KG1 (cell line): ENCODE measurements at regions not wholly inside any gene's neighbourhood (a gene's known extent, or its start where the extent isn't known, plus 50 kb on each side); places are given as distances from the start of the nearest gene placed in this dataset.

Experiments
- DNase-seq: peaks from one replicate; lab custom pipeline; 2025; lab: John Stamatoyannopoulos, UW

- no peak for DNase-seq
These were observed 51.0 kb downstream of the CCDC54 start for GRCh38 chr3:107428051-107428858.

DNA sequence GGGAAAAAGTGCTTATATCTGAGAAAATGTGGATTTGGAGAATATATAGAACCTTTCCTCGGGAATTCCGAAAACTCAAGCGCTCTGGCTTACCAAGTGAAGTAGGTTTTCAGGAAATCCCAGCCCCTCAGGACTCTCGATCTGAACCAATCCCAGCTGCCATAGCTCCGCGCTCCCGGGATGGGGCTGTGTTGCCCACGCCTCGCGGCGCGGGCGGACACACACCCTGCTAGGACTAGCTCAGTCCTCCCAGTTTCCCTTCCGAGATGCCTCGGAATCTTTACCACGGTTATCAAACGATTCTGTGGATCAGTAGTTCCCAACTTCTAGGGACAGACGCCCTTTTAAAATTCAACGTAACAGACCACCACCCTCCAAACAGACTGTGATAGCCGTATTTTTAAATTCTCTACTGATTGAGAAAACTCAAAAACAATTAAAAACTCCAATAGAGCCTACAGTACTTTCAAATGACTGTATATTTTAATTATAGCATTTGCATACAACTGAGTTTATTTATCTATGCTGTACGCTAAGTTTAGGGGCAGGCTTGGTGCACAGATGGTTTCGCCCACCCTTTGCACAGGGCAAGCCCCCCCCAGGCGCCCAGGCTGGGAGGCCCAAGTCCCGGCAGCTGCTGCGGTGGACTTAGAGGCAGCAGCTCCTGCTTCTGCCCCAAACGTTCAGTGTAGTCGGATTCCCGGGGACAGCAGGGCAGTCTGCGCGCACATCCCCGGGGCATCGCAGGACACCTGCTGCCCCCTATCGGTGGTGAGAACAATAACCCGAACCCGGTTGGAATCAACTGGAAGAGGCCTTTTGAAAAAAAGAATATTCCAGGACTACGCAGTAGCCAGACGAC, 52.3 kb downstream of the CCDC54 start:
- DNase-seq = peak; percentile 37

GRCh38 chr3:107430214-107430995, 53.2 kb downstream of the CCDC54 start:
- DNase-seq = no peak

DNA sequence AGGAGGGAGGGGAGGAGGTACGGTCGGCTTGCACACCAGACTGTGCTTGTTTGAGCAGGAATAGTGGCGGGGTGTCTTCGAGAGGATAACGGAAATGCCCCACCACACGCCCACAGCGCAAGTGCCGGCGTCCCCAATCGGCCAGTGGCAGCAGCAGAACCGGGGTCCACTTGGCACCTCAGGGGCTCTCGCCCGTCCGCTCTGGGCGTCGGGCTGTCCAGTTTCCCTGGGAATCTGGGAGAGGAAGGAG, 53.7 kb downstream of the CCDC54 start:
- no peak for DNase-seq

GRCh38 chr3:107431246-107432012, 54.2 kb downstream of the CCDC54 start:
- DNase-seq = peak; percentile 20

DNA sequence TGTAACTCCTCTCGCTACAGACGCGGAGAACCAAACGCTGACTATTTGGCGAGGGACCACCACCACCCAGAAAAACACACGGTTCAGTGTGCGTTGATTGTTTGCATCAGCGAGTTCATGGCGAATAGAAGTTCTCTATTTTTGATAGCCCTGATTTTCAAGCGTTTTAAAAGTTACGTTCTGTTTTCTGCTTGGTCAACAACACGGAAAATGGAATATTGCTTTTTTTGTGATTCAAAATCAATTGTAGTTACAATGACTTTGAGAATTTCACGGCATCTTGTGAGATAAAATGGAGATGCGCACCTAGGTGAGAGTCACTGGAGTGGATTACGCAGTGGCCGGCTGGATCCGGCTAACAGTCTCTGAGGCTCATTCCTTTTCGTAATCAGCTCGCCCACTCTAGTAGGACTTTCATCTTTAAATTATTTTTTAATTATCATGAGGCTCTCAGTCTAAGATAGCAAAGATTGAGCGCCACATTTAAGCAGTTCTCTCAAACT, 54.8 kb downstream of the CCDC54 start:
- DNase-seq = no peak

- DNase-seq = no peak
These were observed 55.4 kb downstream of the CCDC54 start for GRCh38 chr3:107432646-107433045.

DNA sequence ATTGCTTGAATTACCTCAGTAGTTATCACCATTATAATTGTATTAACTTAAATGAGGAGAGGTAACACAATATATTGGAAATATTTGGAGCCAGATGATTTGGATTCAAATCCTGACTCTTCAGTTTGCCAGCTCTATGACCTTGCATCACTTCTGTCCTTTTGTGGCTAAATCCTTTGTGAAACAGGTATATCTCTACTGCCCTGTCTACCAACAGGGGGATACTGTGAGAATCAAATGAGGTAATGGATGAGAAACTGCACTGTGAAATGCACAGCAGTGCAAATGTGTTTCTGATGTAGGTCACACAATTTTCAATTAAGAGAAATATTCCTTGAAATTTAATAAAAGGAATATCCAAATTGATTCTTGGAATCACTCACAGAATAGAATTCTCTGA, 58.8 kb downstream of the CCDC54 start:
- no peak for DNase-seq

DNA sequence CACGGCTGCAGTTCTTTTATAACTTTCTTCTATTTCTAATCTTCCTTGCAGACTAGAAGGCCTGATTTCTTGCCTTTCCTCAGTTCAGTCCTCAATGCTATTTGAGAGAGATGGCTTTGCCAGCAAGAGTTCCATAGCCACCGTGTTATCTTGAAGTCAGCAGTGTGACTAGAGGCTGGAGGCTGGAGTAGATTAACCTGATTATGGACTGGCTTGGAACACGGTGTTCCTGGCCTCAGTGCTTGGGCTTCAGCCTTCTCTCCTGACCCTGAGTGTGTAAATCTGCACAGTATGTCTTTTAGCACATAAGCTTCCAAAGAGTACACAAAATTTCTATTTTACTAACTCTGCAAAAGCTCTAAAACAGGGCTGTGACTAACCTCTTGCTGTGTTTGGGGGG, 61.4 kb downstream of the CCDC54 start:
- DNase-seq = no peak

DNA sequence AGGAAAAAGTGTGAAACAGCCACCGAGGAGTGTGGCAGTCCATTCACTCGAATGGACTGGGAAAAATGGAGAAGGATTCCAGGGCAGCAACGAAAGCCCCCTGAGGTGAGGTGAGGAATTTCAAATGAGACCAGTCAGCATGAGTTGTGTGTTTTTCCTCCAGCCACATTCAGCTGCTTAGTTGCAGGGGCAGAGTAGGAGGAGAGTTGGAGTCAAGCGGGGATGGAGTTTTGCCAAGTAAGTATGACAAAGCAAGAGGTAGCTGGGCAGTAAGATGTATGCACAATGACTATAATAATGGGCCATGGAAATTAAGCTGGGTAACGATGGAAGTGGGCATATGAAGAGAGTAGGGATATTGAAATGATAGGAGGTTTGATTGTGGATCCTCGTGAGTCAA, 64.4 kb downstream of the CCDC54 start:
- DNase-seq = no peak

- DNase-seq = no peak
These were observed 66.2 kb downstream of the CCDC54 start for GRCh38 chr3:107443461-107443860.

DNA sequence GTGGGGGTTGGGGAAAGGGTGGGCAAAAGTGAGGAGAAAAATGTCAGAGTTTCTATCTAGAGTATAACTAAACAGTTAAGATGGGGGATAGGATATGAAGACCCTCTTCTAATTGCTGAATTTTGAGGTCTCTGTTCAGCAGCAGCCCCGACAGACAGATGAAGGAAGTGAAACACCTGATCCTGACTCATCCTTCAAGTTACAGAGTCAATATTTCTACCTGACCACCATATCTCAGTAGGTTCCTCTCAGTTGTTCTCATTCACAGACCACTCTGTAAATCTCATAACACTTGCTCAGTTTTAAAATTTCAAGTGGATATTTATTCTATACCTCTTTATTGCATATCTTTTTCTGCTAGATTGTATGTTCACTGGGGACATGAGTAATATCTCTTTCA, 69.5 kb downstream of the CCDC54 start:
- no peak for DNase-seq

GRCh38 chr3:107450254-107450893, 72.4 kb upstream of the BBX start:
- no peak for DNase-seq

GRCh38 chr3:107452436-107452835, 70.3 kb upstream of the BBX start:
- no peak for DNase-seq

DNA sequence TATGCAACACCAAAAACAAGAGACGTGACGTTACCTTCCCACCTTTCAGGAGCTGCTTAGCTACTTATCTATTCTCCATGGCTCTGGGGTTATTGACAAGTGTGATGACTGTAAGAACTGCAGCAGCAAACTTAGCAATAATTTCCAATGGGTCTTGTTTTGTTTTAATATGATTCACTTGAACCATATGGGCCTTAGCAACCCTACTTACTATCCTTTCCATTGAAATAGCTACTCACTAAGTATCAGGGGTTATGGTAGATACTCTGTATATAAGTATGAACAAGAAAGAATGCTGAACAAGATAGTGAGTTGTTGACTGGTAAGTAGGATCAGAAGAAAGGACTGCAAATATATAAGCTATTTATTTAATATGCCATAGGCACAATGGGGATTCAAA, 69.3 kb upstream of the BBX start:
- no peak for DNase-seq

DNA sequence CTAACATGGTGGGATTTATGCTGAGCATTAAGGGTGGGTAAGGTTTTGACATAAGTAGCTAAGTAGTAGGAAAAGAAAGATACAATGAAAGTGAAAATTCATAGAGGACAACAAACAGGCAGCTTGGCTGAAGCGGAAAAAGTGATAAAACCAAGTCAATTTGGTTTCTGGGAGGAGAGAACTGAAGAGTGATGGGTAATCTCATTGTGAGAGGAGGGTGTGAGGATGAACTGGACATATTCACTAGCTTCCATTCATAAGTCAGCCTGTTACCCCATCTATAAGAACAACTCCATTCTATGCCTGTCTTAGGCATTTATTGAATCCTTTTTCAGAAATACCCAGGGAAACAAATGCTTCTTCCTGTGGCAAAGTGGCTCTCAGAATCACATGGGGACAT, 67.1 kb upstream of the BBX start:
- no peak for DNase-seq

GRCh38 chr3:107456501-107456900, 66.3 kb upstream of the BBX start:
- no peak for DNase-seq

GRCh38 chr3:107458871-107459270, 63.9 kb upstream of the BBX start:
- DNase-seq = no peak

GRCh38 chr3:107461721-107462120, 61.0 kb upstream of the BBX start:
- no peak for DNase-seq

GRCh38 chr3:107464037-107464436, 58.7 kb upstream of the BBX start:
- no peak for DNase-seq

DNA sequence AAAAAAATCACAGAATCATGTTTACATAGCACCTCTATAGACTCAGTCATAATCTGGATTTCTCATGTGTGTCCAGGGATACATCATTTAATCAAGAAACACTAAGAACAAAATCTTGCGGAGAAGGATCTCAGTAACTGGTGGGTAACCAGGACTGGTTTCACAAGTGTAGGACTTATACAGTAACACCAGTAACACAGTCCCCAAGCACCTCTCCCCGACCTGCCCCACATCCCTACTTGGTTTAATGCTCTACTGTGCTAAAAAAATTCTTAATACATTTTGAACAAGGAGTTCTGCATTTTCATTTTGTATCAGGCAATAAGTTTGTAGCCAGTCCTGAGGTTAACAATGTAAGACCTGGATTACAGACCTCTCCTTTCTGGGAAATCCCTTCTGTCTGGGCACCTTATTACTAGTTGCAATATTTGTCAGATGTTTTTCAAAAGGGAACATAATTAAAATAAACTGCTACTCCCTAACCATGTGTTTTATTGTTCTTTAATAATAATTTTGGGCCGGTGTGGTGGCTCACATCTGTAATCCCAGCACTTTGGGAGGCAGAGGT, 57.6 kb upstream of the BBX start:
- no peak for DNase-seq
